ENCODE measurements at regions not wholly inside any gene's neighbourhood (a gene's known extent, or its start where the extent isn't known, plus 50 kb on each side); places are given as distances from the start of the nearest gene placed in this dataset.

DNA sequence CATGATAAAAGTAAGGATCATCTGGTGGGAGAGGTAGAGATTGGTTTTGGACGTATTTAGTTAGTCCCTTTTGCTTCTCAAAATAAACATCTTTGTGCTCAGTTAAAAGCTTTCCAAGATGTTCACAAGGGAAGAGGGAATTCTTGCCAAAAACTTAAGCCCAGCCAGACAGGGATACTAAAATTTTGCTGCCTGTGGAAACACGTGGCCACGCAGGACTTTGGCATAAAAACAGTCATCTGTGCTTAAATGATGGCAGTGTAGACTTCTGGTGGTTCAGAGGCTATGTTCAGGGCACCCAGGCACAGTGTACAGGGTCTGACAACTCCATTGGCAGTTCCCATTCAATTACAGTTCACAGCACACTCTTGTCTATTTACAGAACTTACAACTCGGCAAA lies 93.2 kb upstream of the JADE1 start:
- no TSS peak for BruUV-seq (replicated peaks)
- no peaks in the 10 kb centered on the region for H3F3A ChIP-seq (ENCODE audit: insufficient read depth, low read depth)
- TF ChIP-seq EZH2 (IDR thresholded peaks at IDR 0.05; ENCODE audit: low read depth) = no peak
- TF ChIP-seq, protein P1, sequence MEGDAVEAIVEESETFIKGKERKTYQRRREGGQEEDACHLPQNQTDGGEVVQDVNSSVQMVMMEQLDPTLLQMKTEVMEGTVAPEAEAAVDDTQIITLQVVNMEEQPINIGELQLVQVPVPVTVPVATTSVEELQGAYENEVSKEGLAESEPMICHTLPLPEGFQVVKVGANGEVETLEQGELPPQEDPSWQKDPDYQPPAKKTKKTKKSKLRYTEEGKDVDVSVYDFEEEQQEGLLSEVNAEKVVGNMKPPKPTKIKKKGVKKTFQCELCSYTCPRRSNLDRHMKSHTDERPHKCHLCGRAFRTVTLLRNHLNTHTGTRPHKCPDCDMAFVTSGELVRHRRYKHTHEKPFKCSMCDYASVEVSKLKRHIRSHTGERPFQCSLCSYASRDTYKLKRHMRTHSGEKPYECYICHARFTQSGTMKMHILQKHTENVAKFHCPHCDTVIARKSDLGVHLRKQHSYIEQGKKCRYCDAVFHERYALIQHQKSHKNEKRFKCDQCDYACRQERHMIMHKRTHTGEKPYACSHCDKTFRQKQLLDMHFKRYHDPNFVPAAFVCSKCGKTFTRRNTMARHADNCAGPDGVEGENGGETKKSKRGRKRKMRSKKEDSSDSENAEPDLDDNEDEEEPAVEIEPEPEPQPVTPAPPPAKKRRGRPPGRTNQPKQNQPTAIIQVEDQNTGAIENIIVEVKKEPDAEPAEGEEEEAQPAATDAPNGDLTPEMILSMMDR (conservative IDR thresholded peaks at IDR 0.05) = no peak
- H3K79me2 ChIP-seq (ENCODE audit: low read depth) = no peaks in the 10 kb centered on the region
- ChIA-PET CTCF (no interaction called here), POLR2A (ENCODE audit: unreplicated experiment) (no interaction called here)
- H3K9me2 ChIP-seq (ENCODE audit: insufficient read depth) = no peaks in the 10 kb centered on the region
- no peak for DNase-seq
- H3K4me2 ChIP-seq = no peak overlapping the region
- H3K9me3 ChIP-seq (ENCODE audit: insufficient read depth, low read depth) = no peaks in the 10 kb centered on the region
- no peaks in the 10 kb centered on the region for H3K36me3 ChIP-seq (ENCODE audit: low read depth)
- no peaks in the 10 kb centered on the region for H3K4me1 ChIP-seq (replicated peaks; ENCODE audit: insufficient read depth)
- no peaks in the 10 kb centered on the region for H3K27me3 ChIP-seq (ENCODE audit: insufficient read depth, low read depth)
- intact Hi-C loops (cut with micrococcal nuclease; ENCODE audit: unreplicated experiment) = no loop called here
- H3K4me3 ChIP-seq = no peak overlapping the region
- H4K20me1 ChIP-seq (ENCODE audit: insufficient read depth) = no peaks in the 10 kb centered on the region
- H2AFZ ChIP-seq = no peak overlapping the region
- no peak overlapping the region for H3K27ac ChIP-seq

DNA sequence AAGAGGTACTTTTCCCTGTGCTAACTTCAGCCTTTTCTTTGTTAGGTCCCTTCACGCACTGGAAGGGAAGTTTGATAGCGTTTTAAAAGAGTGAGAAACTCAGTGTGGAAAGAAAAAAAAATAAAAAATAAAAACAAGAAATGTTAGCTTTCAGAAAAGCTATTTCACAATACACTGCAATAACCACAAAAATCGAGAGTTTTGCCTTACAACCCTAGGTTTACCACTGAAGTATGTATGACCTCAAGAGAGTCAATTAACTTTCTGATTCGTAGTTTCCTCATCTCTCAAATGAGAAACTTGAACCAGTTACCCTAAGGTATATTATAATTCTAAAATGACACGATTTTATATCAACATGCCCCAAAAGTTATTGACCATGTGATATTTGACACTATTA lies 93.9 kb upstream of the JADE1 start:
- H3F3A ChIP-seq (ENCODE audit: insufficient read depth, low read depth) = no peaks in the 10 kb centered on the region
- no peak for TF ChIP-seq EZH2 (IDR thresholded peaks at IDR 0.05; ENCODE audit: low read depth)
- TF ChIP-seq, protein P1 (conservative IDR thresholded peaks at IDR 0.05) = no peak
- H3K27ac ChIP-seq = no peak overlapping the region
- H3K4me2 ChIP-seq = no peak overlapping the region
- ChIA-PET CTCF (no interaction called here), POLR2A (ENCODE audit: unreplicated experiment) (no interaction called here)
- no peaks in the 10 kb centered on the region for H3K27me3 ChIP-seq (ENCODE audit: insufficient read depth, low read depth)
- intact Hi-C loops (cut with micrococcal nuclease; ENCODE audit: unreplicated experiment) = no loop called here
- BruUV-seq (replicated peaks) = no TSS peak
- no peaks in the 10 kb centered on the region for H3K9me2 ChIP-seq (ENCODE audit: insufficient read depth)
- no peaks in the 10 kb centered on the region for H4K20me1 ChIP-seq (ENCODE audit: insufficient read depth)
- H3K4me1 ChIP-seq (replicated peaks; ENCODE audit: insufficient read depth) = no peaks in the 10 kb centered on the region
- H2AFZ ChIP-seq = no peak overlapping the region
- H3K36me3 ChIP-seq (ENCODE audit: low read depth) = no peaks in the 10 kb centered on the region
- no peak for DNase-seq
- H3K4me3 ChIP-seq = no peak overlapping the region
- H3K9me3 ChIP-seq (ENCODE audit: insufficient read depth, low read depth) = no peaks in the 10 kb centered on the region
- H3K79me2 ChIP-seq (ENCODE audit: low read depth) = no peaks in the 10 kb centered on the region

DNA sequence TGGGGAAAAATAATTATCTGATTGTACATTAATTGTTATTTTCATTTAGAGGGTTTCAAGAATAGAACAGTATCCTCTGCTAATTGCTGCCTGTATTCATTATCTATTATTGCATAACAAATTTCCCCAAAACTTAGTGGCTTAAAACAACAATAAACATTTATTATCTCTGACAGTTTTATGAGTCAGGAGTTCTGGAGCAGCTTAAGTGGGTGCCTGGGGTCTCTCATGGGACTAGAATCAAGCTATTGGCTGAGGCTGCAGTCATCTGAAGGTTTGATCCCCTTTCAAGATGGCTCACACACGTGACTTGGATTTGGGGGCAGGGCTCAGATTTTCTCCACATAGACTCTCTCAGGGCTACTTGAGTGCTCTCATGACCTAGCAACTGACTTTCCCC lies 98.1 kb upstream of the JADE1 start:
- ChIA-PET POLR2A (ENCODE audit: unreplicated experiment) (no interaction called here), CTCF (no interaction called here)
- Histone ChIP-seq H3K9me2 (ENCODE audit: insufficient read depth) (no peaks in the 10 kb centered on the region), H3K4me3 (no peak overlapping the region), H3K4me2 (no peak overlapping the region), H3K9me3 (ENCODE audit: insufficient read depth, low read depth) (no peaks in the 10 kb centered on the region), H3K4me1 (replicated peaks; ENCODE audit: insufficient read depth) (peaks cover 13% of the 10 kb centered on the region), H3F3A (ENCODE audit: insufficient read depth, low read depth) (0 out of 2 replicates have a peak, but pooled peaks cover 7% of the 10 kb centered on the region), H3K27me3 (ENCODE audit: insufficient read depth, low read depth) (no peaks in the 10 kb centered on the region), H3K36me3 (ENCODE audit: low read depth) (no peaks in the 10 kb centered on the region), H3K79me2 (ENCODE audit: low read depth) (no peaks in the 10 kb centered on the region), H3K27ac (no peak overlapping the region), H4K20me1 (ENCODE audit: insufficient read depth) (no peaks in the 10 kb centered on the region), H2AFZ (no peak overlapping the region)
- DNase-seq = no peak
- intact Hi-C loops (cut with micrococcal nuclease; ENCODE audit: unreplicated experiment) = no loop called here
- no peak for TF ChIP-seq EZH2 (IDR thresholded peaks at IDR 0.05; ENCODE audit: low read depth)
- TF ChIP-seq, protein P1 (conservative IDR thresholded peaks at IDR 0.05) = no peak
- BruUV-seq (replicated peaks) = no TSS peak
